GM12878 (cell line): ENCODE measurements at regions not wholly inside any gene's neighbourhood (a gene's known extent, or its start where the extent isn't known, plus 50 kb on each side); places are given as distances from the start of the nearest gene placed in this dataset.

Source experiments
- EGR1 ChIP-seq, 2 experiments: IDR thresholded peaks; 1 replicate in 1 of 2; 2 replicates in 1 of 2; pipeline ENCODE4 v1.6.1; 2011 to 2012; ENCODE audit warnings: low read depth in 2 of 2, low read length in 2 of 2, borderline replicate concordance in 1 of 2, mild to moderate bottlenecking in 1 of 2, moderate library complexity in 1 of 2
- EZH2 ChIP-seq: IDR thresholded peaks from 2 replicates; pipeline ENCODE4 v1.6.1; 2012; ENCODE audit warnings: low read depth, mild to moderate bottlenecking, control low read depth, inconsistent platforms, low read length, borderline replicate concordance; ENCODE audit not compliant: control insufficient read depth
- IKZF2 ChIP-seq, 2 experiments: fragments of 450-650 bp; IDR thresholded peaks; 2 replicates each; pipeline ENCODE4 v1.6.1; 2017; ENCODE audit warnings: mild to moderate bottlenecking in 2 of 2, moderate library complexity in 2 of 2
- POLR2A ChIP-seq: IDR thresholded peaks from 2 replicates; pipeline ENCODE4 v1.6.1; 2011; ENCODE audit warnings: low read depth, mild to moderate bottlenecking, low read length
- POLR2AphosphoS5 ChIP-seq: IDR thresholded peaks from 2 replicates; pipeline ENCODE4 v1.6.1; 2011; ENCODE audit warnings: mild to moderate bottlenecking, low read length, inconsistent platforms
- RCOR1 ChIP-seq: conservative IDR thresholded peaks from 2 replicates; pipeline ENCODE4 v1.6.1; 2012; ENCODE audit warnings: low read depth, low read length, improper control_type of control experiment
- SPI1 ChIP-seq: IDR thresholded peaks from 2 replicates; pipeline ENCODE4 v1.6.1; 2011; ENCODE audit warnings: low read depth, mild to moderate bottlenecking, low read length, moderate library complexity, borderline replicate concordance; ENCODE audit not compliant: insufficient read depth
- TF ChIP-seq, protein P1 (sequence below): fragments of 450-650 bp; IDR thresholded peaks from 2 replicates; pipeline ENCODE4 v1.6.1; 2017; ENCODE audit warnings: mild to moderate bottlenecking, low read depth, inconsistent platforms; ENCODE audit not compliant: poor library complexity, severe bottlenecking
- TF ChIP-seq, protein P2 (sequence below): IDR thresholded peaks from 2 replicates; pipeline ENCODE4 v1.6.1; 2012; ENCODE audit warnings: mild to moderate bottlenecking, low read depth, low read length
- TF ChIP-seq, protein P3 (sequence below): IDR thresholded peaks from 2 replicates; pipeline ENCODE4 v1.6.1; 2011; ENCODE audit warnings: low read depth, mild to moderate bottlenecking, low read length, moderate library complexity, borderline replicate concordance; ENCODE audit errors: extremely low read depth
- TF ChIP-seq, protein P4 (sequence below): IDR thresholded peaks from 2 replicates; pipeline ENCODE4 v1.6.1; 2011; ENCODE audit warnings: low read depth, low read length, improper control_type of control experiment, borderline replicate concordance
- TF ChIP-seq, protein P5 (sequence below): fragments of 450-650 bp; IDR thresholded peaks from 2 replicates; pipeline ENCODE4 v1.6.1; 2014; ENCODE audit warnings: mild to moderate bottlenecking
- TF ChIP-seq, protein P6 (sequence below), 3 experiments: IDR thresholded peaks in 2 of 3; conservative IDR thresholded peaks in 1 of 3; 2 replicates each; pipeline ENCODE4 v1.5.1; 2011; ENCODE audit warnings: low read depth in 3 of 3, low read length in 3 of 3, mild to moderate bottlenecking in 3 of 3, control low read depth in 2 of 3, moderate library complexity in 2 of 3, inconsistent platforms in 1 of 3, mixed read lengths in 1 of 3; ENCODE audit not compliant: control insufficient read depth in 2 of 3, insufficient read depth in 1 of 3; ENCODE audit errors: extremely low read depth in 1 of 3

DNA sequence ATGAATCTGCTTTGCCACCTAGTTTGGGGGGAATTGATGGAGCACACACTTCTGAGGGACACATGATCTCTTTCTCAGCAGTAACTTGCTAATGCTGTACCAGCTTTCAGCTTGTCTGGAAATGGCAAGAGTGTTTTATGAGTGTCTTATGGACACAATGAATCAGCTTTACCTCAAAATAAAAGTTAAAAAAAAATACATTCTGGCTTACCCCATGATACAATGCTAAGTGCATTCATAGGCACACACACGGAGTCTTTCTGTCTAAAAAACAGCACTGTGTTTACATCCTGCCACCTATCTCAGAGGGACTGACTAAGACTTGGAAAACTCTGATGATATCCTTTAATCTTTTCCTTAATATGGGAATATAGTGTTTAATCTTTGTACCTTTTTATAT, 455.5 kb upstream of the ADAMTS5 start:
- TF ChIP-seq POLR2A, result no peak
- TF ChIP-seq, protein P1, sequence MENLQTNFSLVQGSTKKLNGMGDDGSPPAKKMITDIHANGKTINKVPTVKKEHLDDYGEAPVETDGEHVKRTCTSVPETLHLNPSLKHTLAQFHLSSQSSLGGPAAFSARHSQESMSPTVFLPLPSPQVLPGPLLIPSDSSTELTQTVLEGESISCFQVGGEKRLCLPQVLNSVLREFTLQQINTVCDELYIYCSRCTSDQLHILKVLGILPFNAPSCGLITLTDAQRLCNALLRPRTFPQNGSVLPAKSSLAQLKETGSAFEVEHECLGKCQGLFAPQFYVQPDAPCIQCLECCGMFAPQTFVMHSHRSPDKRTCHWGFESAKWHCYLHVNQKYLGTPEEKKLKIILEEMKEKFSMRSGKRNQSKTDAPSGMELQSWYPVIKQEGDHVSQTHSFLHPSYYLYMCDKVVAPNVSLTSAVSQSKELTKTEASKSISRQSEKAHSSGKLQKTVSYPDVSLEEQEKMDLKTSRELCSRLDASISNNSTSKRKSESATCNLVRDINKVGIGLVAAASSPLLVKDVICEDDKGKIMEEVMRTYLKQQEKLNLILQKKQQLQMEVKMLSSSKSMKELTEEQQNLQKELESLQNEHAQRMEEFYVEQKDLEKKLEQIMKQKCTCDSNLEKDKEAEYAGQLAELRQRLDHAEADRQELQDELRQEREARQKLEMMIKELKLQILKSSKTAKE, result no peak
- TF ChIP-seq, protein P2, sequence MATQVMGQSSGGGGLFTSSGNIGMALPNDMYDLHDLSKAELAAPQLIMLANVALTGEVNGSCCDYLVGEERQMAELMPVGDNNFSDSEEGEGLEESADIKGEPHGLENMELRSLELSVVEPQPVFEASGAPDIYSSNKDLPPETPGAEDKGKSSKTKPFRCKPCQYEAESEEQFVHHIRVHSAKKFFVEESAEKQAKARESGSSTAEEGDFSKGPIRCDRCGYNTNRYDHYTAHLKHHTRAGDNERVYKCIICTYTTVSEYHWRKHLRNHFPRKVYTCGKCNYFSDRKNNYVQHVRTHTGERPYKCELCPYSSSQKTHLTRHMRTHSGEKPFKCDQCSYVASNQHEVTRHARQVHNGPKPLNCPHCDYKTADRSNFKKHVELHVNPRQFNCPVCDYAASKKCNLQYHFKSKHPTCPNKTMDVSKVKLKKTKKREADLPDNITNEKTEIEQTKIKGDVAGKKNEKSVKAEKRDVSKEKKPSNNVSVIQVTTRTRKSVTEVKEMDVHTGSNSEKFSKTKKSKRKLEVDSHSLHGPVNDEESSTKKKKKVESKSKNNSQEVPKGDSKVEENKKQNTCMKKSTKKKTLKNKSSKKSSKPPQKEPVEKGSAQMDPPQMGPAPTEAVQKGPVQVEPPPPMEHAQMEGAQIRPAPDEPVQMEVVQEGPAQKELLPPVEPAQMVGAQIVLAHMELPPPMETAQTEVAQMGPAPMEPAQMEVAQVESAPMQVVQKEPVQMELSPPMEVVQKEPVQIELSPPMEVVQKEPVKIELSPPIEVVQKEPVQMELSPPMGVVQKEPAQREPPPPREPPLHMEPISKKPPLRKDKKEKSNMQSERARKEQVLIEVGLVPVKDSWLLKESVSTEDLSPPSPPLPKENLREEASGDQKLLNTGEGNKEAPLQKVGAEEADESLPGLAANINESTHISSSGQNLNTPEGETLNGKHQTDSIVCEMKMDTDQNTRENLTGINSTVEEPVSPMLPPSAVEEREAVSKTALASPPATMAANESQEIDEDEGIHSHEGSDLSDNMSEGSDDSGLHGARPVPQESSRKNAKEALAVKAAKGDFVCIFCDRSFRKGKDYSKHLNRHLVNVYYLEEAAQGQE, result no peak
- TF ChIP-seq, protein P3, sequence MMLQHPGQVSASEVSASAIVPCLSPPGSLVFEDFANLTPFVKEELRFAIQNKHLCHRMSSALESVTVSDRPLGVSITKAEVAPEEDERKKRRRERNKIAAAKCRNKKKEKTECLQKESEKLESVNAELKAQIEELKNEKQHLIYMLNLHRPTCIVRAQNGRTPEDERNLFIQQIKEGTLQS, result no peak
- no peak for TF ChIP-seq EZH2
- TF ChIP-seq, protein P4, sequence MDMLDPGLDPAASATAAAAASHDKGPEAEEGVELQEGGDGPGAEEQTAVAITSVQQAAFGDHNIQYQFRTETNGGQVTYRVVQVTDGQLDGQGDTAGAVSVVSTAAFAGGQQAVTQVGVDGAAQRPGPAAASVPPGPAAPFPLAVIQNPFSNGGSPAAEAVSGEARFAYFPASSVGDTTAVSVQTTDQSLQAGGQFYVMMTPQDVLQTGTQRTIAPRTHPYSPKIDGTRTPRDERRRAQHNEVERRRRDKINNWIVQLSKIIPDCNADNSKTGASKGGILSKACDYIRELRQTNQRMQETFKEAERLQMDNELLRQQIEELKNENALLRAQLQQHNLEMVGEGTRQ, result no peak
- TF ChIP-seq POLR2AphosphoS5, result no peak
- no peak for TF ChIP-seq RCOR1
- no peak for TF ChIP-seq EGR1 (IDR thresholded peaks at IDR 0.05; ENCODE audit: borderline replicate concordance in 1 of 2, low read depth in 2 of 2, low read length in 2 of 2)
- TF ChIP-seq IKZF2 (IDR thresholded peaks at IDR 0.05), result no peak
- TF ChIP-seq, protein P5, sequence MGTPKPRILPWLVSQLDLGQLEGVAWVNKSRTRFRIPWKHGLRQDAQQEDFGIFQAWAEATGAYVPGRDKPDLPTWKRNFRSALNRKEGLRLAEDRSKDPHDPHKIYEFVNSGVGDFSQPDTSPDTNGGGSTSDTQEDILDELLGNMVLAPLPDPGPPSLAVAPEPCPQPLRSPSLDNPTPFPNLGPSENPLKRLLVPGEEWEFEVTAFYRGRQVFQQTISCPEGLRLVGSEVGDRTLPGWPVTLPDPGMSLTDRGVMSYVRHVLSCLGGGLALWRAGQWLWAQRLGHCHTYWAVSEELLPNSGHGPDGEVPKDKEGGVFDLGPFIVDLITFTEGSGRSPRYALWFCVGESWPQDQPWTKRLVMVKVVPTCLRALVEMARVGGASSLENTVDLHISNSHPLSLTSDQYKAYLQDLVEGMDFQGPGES, result no peak
- TF ChIP-seq, protein P6, sequence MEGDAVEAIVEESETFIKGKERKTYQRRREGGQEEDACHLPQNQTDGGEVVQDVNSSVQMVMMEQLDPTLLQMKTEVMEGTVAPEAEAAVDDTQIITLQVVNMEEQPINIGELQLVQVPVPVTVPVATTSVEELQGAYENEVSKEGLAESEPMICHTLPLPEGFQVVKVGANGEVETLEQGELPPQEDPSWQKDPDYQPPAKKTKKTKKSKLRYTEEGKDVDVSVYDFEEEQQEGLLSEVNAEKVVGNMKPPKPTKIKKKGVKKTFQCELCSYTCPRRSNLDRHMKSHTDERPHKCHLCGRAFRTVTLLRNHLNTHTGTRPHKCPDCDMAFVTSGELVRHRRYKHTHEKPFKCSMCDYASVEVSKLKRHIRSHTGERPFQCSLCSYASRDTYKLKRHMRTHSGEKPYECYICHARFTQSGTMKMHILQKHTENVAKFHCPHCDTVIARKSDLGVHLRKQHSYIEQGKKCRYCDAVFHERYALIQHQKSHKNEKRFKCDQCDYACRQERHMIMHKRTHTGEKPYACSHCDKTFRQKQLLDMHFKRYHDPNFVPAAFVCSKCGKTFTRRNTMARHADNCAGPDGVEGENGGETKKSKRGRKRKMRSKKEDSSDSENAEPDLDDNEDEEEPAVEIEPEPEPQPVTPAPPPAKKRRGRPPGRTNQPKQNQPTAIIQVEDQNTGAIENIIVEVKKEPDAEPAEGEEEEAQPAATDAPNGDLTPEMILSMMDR (IDR thresholded peaks at IDR 0.05 in 2 of 3, conservative IDR thresholded peaks at IDR 0.05 in 1 of 3; ENCODE audit: control insufficient read depth in 2 of 3, extremely low read depth in 1 of 3, insufficient read depth in 1 of 3, low read depth in 3 of 3, low read length in 3 of 3), result no peak
- no peak for TF ChIP-seq SPI1
